BLaER1 treated with 17β-estradiol and CSF1 and Interleukin-3, amounts not matched to agents 10 nM and 100 nM (cell line): ENCODE measurements at regions not wholly inside any gene's neighbourhood (a gene's known extent, or its start where the extent isn't known, plus 50 kb on each side); places are given as distances from the start of the nearest gene placed in this dataset.

Experiments used
- H3K27ac ChIP-seq, 11 experiments: shearing (Covaris generic); formaldehyde crosslinking; 2 replicates each; pipeline ENCODE4 v1.8.1; 2022
- H3K27me3 ChIP-seq, 11 experiments: shearing (Covaris generic); formaldehyde crosslinking; 2 replicates each; pipeline ENCODE4 v1.8.1; 2022
- H3K36me3 ChIP-seq, 11 experiments: shearing (Covaris generic); formaldehyde crosslinking; 2 replicates each; pipeline ENCODE4 v1.8.1; 2022
- H3K4me1 ChIP-seq, 10 experiments: shearing (Covaris generic); formaldehyde crosslinking; 2 replicates each; pipeline ENCODE4 v1.8.1; 2022
- H3K4me2 ChIP-seq, 11 experiments: shearing (Covaris generic); formaldehyde crosslinking; 2 replicates each; pipeline ENCODE4 v1.8.1; 2022
- H3K4me3 ChIP-seq, 10 experiments: shearing (Covaris generic); formaldehyde crosslinking; 2 replicates each; pipeline ENCODE4 v1.8.1; 2022
- H3K9ac ChIP-seq, 11 experiments: shearing (Covaris generic); formaldehyde crosslinking; 2 replicates each; pipeline ENCODE4 v1.8.1; 2022
- H3K9me3 ChIP-seq, 11 experiments: shearing (Covaris generic); formaldehyde crosslinking; replicated peaks in 1 of 11; 2 replicates each; pipeline ENCODE4 v1.8.1; 2022
- H4K20me1 ChIP-seq, 11 experiments: shearing (Covaris generic); formaldehyde crosslinking; 2 replicates each; pipeline ENCODE4 v1.8.1; 2022
- Cebpa-rat ChIP-seq, 11 experiments: shearing (Covaris generic); IDR thresholded peaks; 2 replicates each; pipeline ENCODE4 v1.8.1; 2022

GRCh38 chr6:48290595-48290994, 179.6 kb upstream of the PTCHD4 start:
- Histone ChIP-seq H3K4me3 (no peak overlapping the region), H3K9ac (no peak overlapping the region), H3K4me2 (no peak overlapping the region), H3K27ac (no peak overlapping the region), H3K9me3 (peaks cover 0 to 20% (median 0%) of the 10 kb centered on the region in 11 experiments; a peak in 4 of 22 replicates), H3K27me3 (no peaks in the 10 kb centered on the region), H4K20me1 (no peaks in the 10 kb centered on the region), H3K4me1 (no peaks in the 10 kb centered on the region), H3K36me3 (no peaks in the 10 kb centered on the region)
- no peak for TF ChIP-seq Cebpa-rat (IDR thresholded peaks at IDR 0.05)

DNA sequence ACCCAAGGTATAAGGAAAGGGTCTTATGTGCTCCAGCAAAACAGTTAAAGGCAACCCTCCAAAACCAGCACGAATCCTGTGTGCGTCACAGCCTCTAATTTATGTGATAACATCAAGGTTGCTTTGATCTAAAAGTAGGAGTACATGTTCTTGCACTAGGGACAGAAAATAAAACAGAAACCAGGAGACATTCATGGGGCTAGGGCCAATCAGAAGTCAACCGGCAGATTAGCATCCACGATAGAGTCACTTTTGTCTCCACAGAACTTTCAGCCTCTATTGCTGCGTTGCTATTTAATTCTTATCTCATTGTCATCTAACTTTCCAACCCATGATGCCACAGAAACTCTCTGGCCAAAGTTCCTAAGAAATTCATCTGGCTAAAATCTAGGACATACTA, 178.8 kb upstream of the PTCHD4 start:
- TF ChIP-seq Cebpa-rat (IDR thresholded peaks at IDR 0.05): no peak
- no peak overlapping the region for H3K4me3 ChIP-seq
- no peak overlapping the region for H3K4me2 ChIP-seq

DNA sequence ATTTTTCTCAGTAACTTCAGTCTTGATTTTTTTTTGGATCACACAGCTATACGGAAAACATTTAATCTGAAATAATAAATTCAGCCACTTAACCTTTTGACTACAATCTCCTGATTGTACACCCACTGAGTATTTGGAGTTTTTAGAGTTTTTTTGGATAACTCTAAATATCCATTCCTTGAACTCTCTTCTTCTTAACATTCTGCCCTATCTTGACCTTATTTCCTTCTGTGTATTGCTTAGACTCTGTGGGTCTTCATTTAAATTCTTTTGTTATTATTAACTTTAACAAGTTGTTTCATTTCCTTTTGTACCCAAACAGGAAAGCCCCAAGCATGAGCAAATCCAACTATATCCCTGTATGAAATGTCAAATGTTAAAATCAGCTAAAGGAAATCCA, 170.2 kb upstream of the PTCHD4 start:
- Histone ChIP-seq H3K4me3 (no peak overlapping the region), H3K27ac (no peak overlapping the region), H3K4me1 (peaks cover 0 to 22% (median 15%) of the 10 kb centered on the region in 10 experiments; a peak in 10 of 20 replicates), H3K36me3 (no peaks in the 10 kb centered on the region), H3K9ac (no peak overlapping the region), H3K27me3 (no peaks in the 10 kb centered on the region), H3K9me3 (peaks cover 0 to 8% (median 0%) of the 10 kb centered on the region in 11 experiments; a peak in 3 of 22 replicates), H4K20me1 (no peaks in the 10 kb centered on the region), H3K4me2 (peak overlapping the region in 7 of 11 experiments; percentile 0 to 35 (median 20); a peak in 7 of 22 replicates)
- TF ChIP-seq Cebpa-rat (IDR thresholded peaks at IDR 0.05): no peak

More for the DNA sequence above, 178.8 kb upstream of the PTCHD4 start:
- Histone ChIP-seq H3K27ac (no peak overlapping the region), H3K4me1 (no peaks in the 10 kb centered on the region), H3K9me3 (peaks cover 0 to 20% (median 0%) of the 10 kb centered on the region in 11 experiments; a peak in 4 of 22 replicates), H3K27me3 (no peaks in the 10 kb centered on the region), H3K36me3 (no peaks in the 10 kb centered on the region), H3K9ac (no peak overlapping the region), H4K20me1 (no peaks in the 10 kb centered on the region)

DNA sequence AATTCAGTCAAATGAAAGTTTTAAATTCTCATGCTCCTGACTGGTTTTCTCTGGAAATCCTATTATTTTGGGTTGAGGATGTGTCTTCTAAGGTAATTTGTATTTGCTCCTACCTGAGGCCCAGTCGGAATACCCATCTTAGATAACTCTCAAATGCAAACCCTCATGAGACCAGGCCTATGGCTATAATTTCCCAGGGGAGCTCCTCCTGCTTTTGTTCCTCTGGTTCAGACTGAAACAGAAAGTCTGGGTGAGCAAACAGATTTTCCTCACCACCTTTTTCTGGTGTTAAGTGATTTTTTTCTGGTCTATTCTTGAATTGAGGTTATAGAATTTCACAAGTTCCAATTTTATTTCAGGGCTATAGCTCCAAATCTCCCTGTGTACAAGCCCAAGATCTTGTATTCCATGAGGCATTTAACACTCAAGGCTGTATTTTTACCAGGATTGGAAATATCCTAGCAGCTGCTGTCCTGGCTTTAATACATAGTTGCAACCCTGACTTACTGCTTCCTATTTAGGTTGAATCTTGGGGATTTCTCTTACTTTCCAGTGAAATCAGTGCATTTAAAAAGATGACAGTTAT, 169.1 kb upstream of the PTCHD4 start:
- TF ChIP-seq Cebpa-rat (IDR thresholded peaks at IDR 0.05): no peak
- Histone ChIP-seq H3K4me3 (no peak overlapping the region), H4K20me1 (no peaks in the 10 kb centered on the region), H3K27me3 (no peaks in the 10 kb centered on the region), H3K9ac (no peak overlapping the region), H3K9me3 (0 out of 22 replicates have a peak, but pooled peaks cover 0 to 3% (median 0%) of the 10 kb centered on the region in 11 experiments), H3K27ac (no peak overlapping the region), H3K36me3 (no peaks in the 10 kb centered on the region), H3K4me1 (peaks cover 0 to 22% (median 15%) of the 10 kb centered on the region in 10 experiments; a peak in 10 of 20 replicates), H3K4me2 (peak overlapping the region in 7 of 11 experiments; percentile 1 to 35 (median 22); a peak in 7 of 22 replicates)

DNA sequence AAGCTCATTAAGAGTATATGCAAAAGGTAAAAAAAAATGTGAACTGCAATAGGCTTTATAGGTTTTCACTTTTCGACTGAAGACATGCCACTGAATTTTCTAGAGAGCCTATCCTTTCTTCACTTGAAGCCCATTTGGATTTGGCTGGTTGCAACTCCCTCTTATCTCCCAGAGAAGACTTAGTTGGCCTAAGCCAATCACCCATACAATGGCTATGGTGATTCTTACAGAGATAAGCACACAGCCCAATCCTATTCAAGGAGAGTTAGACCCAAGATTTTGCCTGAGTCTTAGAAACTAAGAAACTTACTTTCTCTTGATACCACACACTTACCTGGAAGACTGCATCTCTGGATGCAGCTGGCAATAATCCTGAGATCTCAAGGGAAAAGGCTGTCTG, 167.3 kb upstream of the PTCHD4 start:
- H4K20me1 ChIP-seq: no peaks in the 10 kb centered on the region
- no peak overlapping the region for H3K4me3 ChIP-seq
- peaks cover 0 to 22% (median 15%) of the 10 kb centered on the region in 10 experiments; a peak in 10 of 20 replicates for H3K4me1 ChIP-seq
- TF ChIP-seq Cebpa-rat (IDR thresholded peaks at IDR 0.05): no peak
- no peaks in the 10 kb centered on the region for H3K9me3 ChIP-seq
- H3K27me3 ChIP-seq: no peaks in the 10 kb centered on the region
- H3K9ac ChIP-seq: no peak overlapping the region
- H3K36me3 ChIP-seq: no peaks in the 10 kb centered on the region
- H3K27ac ChIP-seq: no peak overlapping the region
- no peak overlapping the region for H3K4me2 ChIP-seq

- H3K9me3 ChIP-seq: peaks cover 1 to 21% (median 4%) of the 10 kb centered on the region in 11 experiments; a peak in 14 of 22 replicates
- no peaks in the 10 kb centered on the region for H3K27me3 ChIP-seq
- no peak overlapping the region for H3K4me2 ChIP-seq
- no peak overlapping the region for H3K9ac ChIP-seq
- no peak overlapping the region for H3K27ac ChIP-seq
- TF ChIP-seq Cebpa-rat (IDR thresholded peaks at IDR 0.05): no peak
- no peaks in the 10 kb centered on the region for H3K36me3 ChIP-seq
- H4K20me1 ChIP-seq: no peaks in the 10 kb centered on the region
- no peak overlapping the region for H3K4me3 ChIP-seq
- H3K4me1 ChIP-seq: no peaks in the 10 kb centered on the region
Measured at GRCh38 chr6:48272518-48272917, 161.5 kb upstream of the PTCHD4 start.

DNA sequence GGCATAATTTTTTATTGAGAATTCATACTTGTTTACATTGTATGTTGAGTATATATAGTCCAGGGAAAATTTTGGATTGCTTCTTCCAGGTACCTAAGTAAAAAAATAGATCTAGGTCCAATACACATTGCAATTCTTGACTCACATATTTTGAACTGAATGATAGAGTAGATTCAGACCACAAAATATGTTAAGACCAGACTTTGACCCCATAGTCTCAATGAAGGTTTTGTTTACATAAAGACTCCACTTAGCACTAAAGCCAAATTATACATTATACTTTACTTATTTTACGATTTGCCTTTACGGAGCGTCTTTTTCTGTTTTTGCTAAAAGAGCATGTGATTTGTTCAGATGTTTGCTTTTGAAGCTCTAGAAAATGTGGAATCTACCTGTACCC, 144.1 kb upstream of the PTCHD4 start:
- no peak for TF ChIP-seq Cebpa-rat (IDR thresholded peaks at IDR 0.05)
- no peak overlapping the region for H3K9ac ChIP-seq
- H3K36me3 ChIP-seq: no peaks in the 10 kb centered on the region
- no peaks in the 10 kb centered on the region for H3K9me3 ChIP-seq
- H3K27me3 ChIP-seq: no peaks in the 10 kb centered on the region
- peaks cover 7 to 22% (median 13%) of the 10 kb centered on the region in 10 experiments; a peak in 19 of 20 replicates for H3K4me1 ChIP-seq
- H3K27ac ChIP-seq: no peak overlapping the region
- no peak overlapping the region for H3K4me2 ChIP-seq
- H3K4me3 ChIP-seq: no peak overlapping the region
- no peaks in the 10 kb centered on the region for H4K20me1 ChIP-seq

- no peak for TF ChIP-seq Cebpa-rat (IDR thresholded peaks at IDR 0.05)
- no peak overlapping the region for H3K9ac ChIP-seq
- no peak overlapping the region for H3K27ac ChIP-seq
- H3K9me3 ChIP-seq: no peaks in the 10 kb centered on the region
- no peak overlapping the region for H3K4me2 ChIP-seq
- H4K20me1 ChIP-seq: no peaks in the 10 kb centered on the region
- no peak overlapping the region for H3K4me3 ChIP-seq
- H3K27me3 ChIP-seq: no peaks in the 10 kb centered on the region
- no peaks in the 10 kb centered on the region for H3K36me3 ChIP-seq
- peaks cover 7 to 21% (median 13%) of the 10 kb centered on the region in 10 experiments; a peak in 19 of 20 replicates for H3K4me1 ChIP-seq
Measured at GRCh38 chr6:48249071-48249470, 138.1 kb upstream of the PTCHD4 start.

- H3K4me3 ChIP-seq: no peak overlapping the region
- H4K20me1 ChIP-seq: no peaks in the 10 kb centered on the region
- no peak for TF ChIP-seq Cebpa-rat (IDR thresholded peaks at IDR 0.05)
- no peaks in the 10 kb centered on the region for H3K27me3 ChIP-seq
- no peak overlapping the region for H3K27ac ChIP-seq
- H3K9me3 ChIP-seq: peaks cover 0 to 11% (median 0%) of the 10 kb centered on the region in 11 experiments; a peak in 7 of 22 replicates
- no peaks in the 10 kb centered on the region for H3K36me3 ChIP-seq
- no peak overlapping the region for H3K9ac ChIP-seq
- H3K4me1 ChIP-seq: no peaks in the 10 kb centered on the region
- no peak overlapping the region for H3K4me2 ChIP-seq
Measured at GRCh38 chr6:48243071-48243470, 132.1 kb upstream of the PTCHD4 start.

- H3K4me3 ChIP-seq: no peak overlapping the region
- TF ChIP-seq Cebpa-rat (IDR thresholded peaks at IDR 0.05): peak in 4 of 11 experiments; percentile 28 to 61 (median 43); a peak in 3 of 22 replicates
- no peaks in the 10 kb centered on the region for H4K20me1 ChIP-seq
- no peaks in the 10 kb centered on the region for H3K27me3 ChIP-seq
- no peak overlapping the region for H3K4me2 ChIP-seq
- no peaks in the 10 kb centered on the region for H3K36me3 ChIP-seq
- no peaks in the 10 kb centered on the region for H3K4me1 ChIP-seq
- peaks cover 20 to 36% (median 22%) of the 10 kb centered on the region in 11 experiments for H3K9me3 ChIP-seq
- H3K27ac ChIP-seq: no peak overlapping the region
- H3K9ac ChIP-seq: no peak overlapping the region
Measured at GRCh38 chr6:48240287-48240686, 129.3 kb upstream of the PTCHD4 start.
